Mesenchymal stem cell (in vitro differentiated cells and primary cell): ENCODE measurements at regions not wholly inside any gene's neighbourhood (a gene's known extent, or its start where the extent isn't known, plus 50 kb on each side); places are given as distances from the start of the nearest gene placed in this dataset.

Experiments used
- DNase-seq: peaks from one replicate; pipeline ENCODE4 v3.0.0-alpha.2; 2013
- H2AFZ ChIP-seq: one replicate; pipeline ENCODE4 v1.6.1; 2013; ENCODE audit warnings: low read depth, mild to moderate bottlenecking, control low read depth, inconsistent platforms, low read length, moderate library complexity
- H2AK5ac ChIP-seq: 2 replicates; pipeline ENCODE4 v1.6.1; 2013; ENCODE audit warnings: low read length, moderate library complexity, mild to moderate bottlenecking, inconsistent platforms; ENCODE audit not compliant: severe bottlenecking
- H2BK120ac ChIP-seq: one replicate; pipeline ENCODE4 v1.6.1; 2013; ENCODE audit warnings: low read depth, mild to moderate bottlenecking, inconsistent platforms, low read length, moderate library complexity
- H2BK12ac ChIP-seq, 2 experiments: one replicate each; pipeline ENCODE4 v1.6.1; 2013; ENCODE audit warnings: inconsistent platforms in 2 of 2, low read length in 2 of 2, mild to moderate bottlenecking in 2 of 2, moderate library complexity in 2 of 2, control low read depth in 1 of 2
- H2BK15ac ChIP-seq: one replicate; pipeline ENCODE4 v1.6.1; 2013; ENCODE audit warnings: mild to moderate bottlenecking, low read depth, inconsistent platforms; ENCODE audit not compliant: poor library complexity, severe bottlenecking
- H2BK5ac ChIP-seq: 2 replicates; pipeline ENCODE4 v1.6.1; 2013; ENCODE audit warnings: low read depth, mild to moderate bottlenecking, low read length, control low read depth, inconsistent platforms; ENCODE audit not compliant: poor library complexity, severe bottlenecking
- H3K14ac ChIP-seq, 2 experiments: one replicate each; pipeline ENCODE4 v1.6.1; 2013; ENCODE audit warnings: inconsistent platforms in 2 of 2, low read length in 2 of 2, control low read depth in 1 of 2, mild to moderate bottlenecking in 1 of 2, moderate library complexity in 1 of 2
- H3K18ac ChIP-seq, 2 experiments: one replicate each; pipeline ENCODE4 v1.6.1; 2013; ENCODE audit warnings: inconsistent platforms in 2 of 2, low read length in 2 of 2, control low read depth in 1 of 2, low read depth in 1 of 2, mild to moderate bottlenecking in 1 of 2
- H3K23ac ChIP-seq, 2 experiments: one replicate each; pipeline ENCODE4 v1.6.1; 2013; ENCODE audit warnings: inconsistent platforms in 2 of 2, low read length in 2 of 2, mild to moderate bottlenecking in 2 of 2, moderate library complexity in 2 of 2, control low read depth in 1 of 2
- H3K27ac ChIP-seq: 2 replicates; pipeline ENCODE4 v1.5.1; 2013; ENCODE audit warnings: mild to moderate bottlenecking, moderate library complexity, low read length, control low read depth, inconsistent platforms; ENCODE audit not compliant: poor library complexity, severe bottlenecking
- H3K27me3 ChIP-seq, 2 experiments: 2 replicates each; pipeline versions ENCODE4 v1.6.1 to v1.7.0; 2013; ENCODE audit warnings: low read length in 2 of 2, mild to moderate bottlenecking in 2 of 2, moderate library complexity in 2 of 2, control low read depth in 1 of 2, inconsistent platforms in 1 of 2; ENCODE audit not compliant: control insufficient read depth in 1 of 2, insufficient read depth in 1 of 2
- H3K36me3 ChIP-seq, 2 experiments: 2 replicates each; pipeline versions ENCODE4 v1.6.1 to v1.7.0; 2013; ENCODE audit warnings: low read length in 2 of 2, control low read depth in 1 of 2, inconsistent platforms in 1 of 2, low read depth in 1 of 2, mild to moderate bottlenecking in 1 of 2; ENCODE audit not compliant: insufficient read depth in 2 of 2, control insufficient read depth in 1 of 2
- H3K4ac ChIP-seq, 2 experiments: one replicate each; pipeline ENCODE4 v1.6.1; 2013; ENCODE audit warnings: inconsistent platforms in 2 of 2, low read length in 2 of 2, mild to moderate bottlenecking in 2 of 2, moderate library complexity in 2 of 2, control low read depth in 1 of 2, low read depth in 1 of 2
- H3K4me1 ChIP-seq: 2 replicates; pipeline ENCODE4 v1.6.1; 2013; ENCODE audit warnings: low read depth, low read length, control low read depth; ENCODE audit not compliant: control insufficient read depth, insufficient read depth
- H3K4me2 ChIP-seq: 2 replicates; pipeline ENCODE4 v1.6.1; 2013; ENCODE audit warnings: low read length, mild to moderate bottlenecking, inconsistent platforms; ENCODE audit not compliant: poor library complexity, severe bottlenecking
- H3K4me3 ChIP-seq, 2 experiments: 2 replicates each; pipeline versions ENCODE4 v1.5.1 to v1.7.0; 2013; ENCODE audit warnings: low read length in 2 of 2, mild to moderate bottlenecking in 2 of 2, control low read depth in 1 of 2, low read depth in 1 of 2; ENCODE audit not compliant: insufficient read depth in 1 of 2
- H3K79me1 ChIP-seq: replicated peaks from 2 replicates; pipeline ENCODE4 v1.6.1; 2013; ENCODE audit warnings: mild to moderate bottlenecking, control low read depth, low read length, inconsistent platforms; ENCODE audit not compliant: poor library complexity, severe bottlenecking
- H3K9ac ChIP-seq: 2 replicates; pipeline ENCODE4 v1.7.0; 2013; ENCODE audit warnings: mild to moderate bottlenecking, low read length, moderate library complexity
- H3K9me3 ChIP-seq: 2 replicates; pipeline ENCODE4 v1.7.0; 2013; ENCODE audit warnings: mild to moderate bottlenecking, low read length; ENCODE audit not compliant: control insufficient read depth
- H4K8ac ChIP-seq: one replicate; pipeline ENCODE4 v1.6.1; 2013; ENCODE audit warnings: inconsistent platforms, mild to moderate bottlenecking, low read length, moderate library complexity
- H4K91ac ChIP-seq: one replicate; pipeline ENCODE4 v1.6.1; 2013; ENCODE audit warnings: mild to moderate bottlenecking, low read length, inconsistent platforms
- WGBS: methylation state at CpG from one replicate; pipeline ENCODE4 v1.1.7; 2013; ENCODE audit warnings: mixed read lengths; 5-methylcytosine and 5-hydroxymethylcytosine counted together

DNA sequence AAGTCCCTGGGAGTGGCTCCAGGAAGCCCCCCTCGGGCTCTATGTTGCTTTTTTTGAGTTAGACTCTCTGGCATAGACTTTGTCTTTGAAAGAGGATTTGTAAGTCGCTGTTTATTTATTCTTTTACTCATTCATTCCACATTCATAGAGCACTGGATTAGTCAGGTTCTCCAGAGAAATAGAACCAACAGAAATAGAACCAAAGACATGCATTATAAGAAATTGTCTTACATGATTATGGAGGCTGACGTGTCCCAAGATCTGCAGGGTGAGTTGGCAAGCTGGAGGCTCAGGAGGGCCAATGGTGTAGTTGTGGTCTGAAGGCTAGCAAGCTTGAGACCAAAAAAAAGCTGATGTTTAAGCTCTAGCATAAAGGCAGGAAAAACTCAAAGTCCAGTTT, 98.3 kb upstream of the CHD6 start:
- Histone ChIP-seq H3K27ac (no peak overlapping the region), H2BK15ac (no peak overlapping the region), H3K9ac (no peak overlapping the region), H3K9me3 (no peaks in the 10 kb centered on the region), H3K4ac (no peak overlapping the region), H3K4me1 (no peaks in the 10 kb centered on the region), H3K36me3 (no peaks in the 10 kb centered on the region), H2AFZ (no peak overlapping the region), H3K4me2 (no peak overlapping the region), H3K79me1 (no peaks in the 10 kb centered on the region), H2AK5ac (no peak overlapping the region), H4K91ac (no peak overlapping the region), H3K23ac (no peak overlapping the region), H3K27me3 (no peaks in the 10 kb centered on the region), H4K8ac (no peak overlapping the region), H2BK5ac (no peak overlapping the region), H3K14ac (no peak overlapping the region), H3K4me3 (no peak overlapping the region), H2BK12ac (no peak overlapping the region), H2BK120ac (no peak overlapping the region), H3K18ac (no peak overlapping the region)
- 53% methylated on average over 1 of the region's 3 CpGs for WGBS
- no peak for DNase-seq

DNA sequence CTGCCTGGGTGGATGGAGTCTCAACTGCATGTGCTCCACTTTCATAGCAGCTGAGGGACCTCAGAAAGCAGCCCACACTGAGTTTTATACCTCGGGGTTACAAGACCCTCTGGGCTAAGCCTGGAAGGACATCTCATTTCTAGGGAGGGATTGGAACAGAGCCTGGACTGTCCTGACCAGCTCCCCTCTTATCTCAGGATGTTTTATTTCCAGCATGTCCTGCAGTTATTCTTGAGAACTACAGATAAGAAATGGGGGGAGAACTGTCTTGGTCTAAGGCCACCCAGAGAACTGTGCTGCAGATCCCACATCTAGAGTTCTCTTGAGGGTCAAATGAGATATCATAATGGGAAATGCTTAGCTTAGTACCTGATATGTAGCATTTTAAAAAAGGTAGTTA, 97.3 kb upstream of the CHD6 start:
- H3K36me3 ChIP-seq = no peaks in the 10 kb centered on the region
- H3K9me3 ChIP-seq = no peaks in the 10 kb centered on the region
- 45% methylated on average over 1 of the region's 1 CpG for WGBS
- no peak overlapping the region for H2BK120ac ChIP-seq
- H2BK15ac ChIP-seq = no peak overlapping the region
- no peak overlapping the region for H3K14ac ChIP-seq
- H2BK12ac ChIP-seq = no peak overlapping the region
- H3K79me1 ChIP-seq = no peaks in the 10 kb centered on the region
- H3K18ac ChIP-seq = no peak overlapping the region
- H4K91ac ChIP-seq = no peak overlapping the region
- H3K27me3 ChIP-seq = no peaks in the 10 kb centered on the region
- H2BK5ac ChIP-seq = no peak overlapping the region
- no peak overlapping the region for H3K9ac ChIP-seq
- H2AK5ac ChIP-seq = no peak overlapping the region
- no peaks in the 10 kb centered on the region for H3K4me1 ChIP-seq
- no peak overlapping the region for H3K27ac ChIP-seq
- H2AFZ ChIP-seq = no peak overlapping the region
- no peak for DNase-seq
- H3K4ac ChIP-seq = no peak overlapping the region
- H3K4me2 ChIP-seq = no peak overlapping the region
- no peak overlapping the region for H4K8ac ChIP-seq
- H3K23ac ChIP-seq = no peak overlapping the region
- no peak overlapping the region for H3K4me3 ChIP-seq

DNA sequence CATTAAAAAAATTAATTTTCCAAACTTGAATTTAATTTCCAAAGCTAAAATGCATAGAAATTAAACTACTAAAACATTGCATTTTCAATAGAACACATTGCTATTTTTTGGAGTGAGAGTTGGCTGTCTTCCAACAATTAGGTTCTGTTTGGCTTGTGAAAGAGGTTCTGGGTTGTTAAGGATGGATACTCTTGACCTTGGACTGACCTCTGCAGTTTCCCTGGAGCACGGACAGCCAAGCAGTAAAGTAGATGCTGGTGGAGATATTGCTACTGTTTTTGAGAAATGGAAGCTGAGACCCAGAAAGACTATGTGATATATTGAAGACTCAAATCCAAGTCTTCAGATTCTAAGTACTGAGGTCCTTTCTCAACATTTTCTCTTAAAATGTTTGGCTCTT, 95.9 kb upstream of the CHD6 start:
- no peak overlapping the region for H3K18ac ChIP-seq
- no peak overlapping the region for H3K23ac ChIP-seq
- no peak overlapping the region for H3K4me3 ChIP-seq
- H3K4me1 ChIP-seq = no peaks in the 10 kb centered on the region
- H3K27me3 ChIP-seq = no peaks in the 10 kb centered on the region
- H3K79me1 ChIP-seq = no peaks in the 10 kb centered on the region
- no peak overlapping the region for H2BK15ac ChIP-seq
- no peak overlapping the region for H2BK5ac ChIP-seq
- H2BK120ac ChIP-seq = no peak overlapping the region
- H3K9me3 ChIP-seq = no peaks in the 10 kb centered on the region
- no peaks in the 10 kb centered on the region for H3K36me3 ChIP-seq
- no peak overlapping the region for H3K4me2 ChIP-seq
- no peak overlapping the region for H4K91ac ChIP-seq
- no peak for DNase-seq
- no peak overlapping the region for H4K8ac ChIP-seq
- no CpG with 5 or more reads among the region's 1 CpG for WGBS
- H2AFZ ChIP-seq = no peak overlapping the region
- no peak overlapping the region for H3K4ac ChIP-seq
- no peak overlapping the region for H3K27ac ChIP-seq
- H2AK5ac ChIP-seq = no peak overlapping the region
- H2BK12ac ChIP-seq = no peak overlapping the region
- no peak overlapping the region for H3K14ac ChIP-seq
- H3K9ac ChIP-seq = no peak overlapping the region

DNA sequence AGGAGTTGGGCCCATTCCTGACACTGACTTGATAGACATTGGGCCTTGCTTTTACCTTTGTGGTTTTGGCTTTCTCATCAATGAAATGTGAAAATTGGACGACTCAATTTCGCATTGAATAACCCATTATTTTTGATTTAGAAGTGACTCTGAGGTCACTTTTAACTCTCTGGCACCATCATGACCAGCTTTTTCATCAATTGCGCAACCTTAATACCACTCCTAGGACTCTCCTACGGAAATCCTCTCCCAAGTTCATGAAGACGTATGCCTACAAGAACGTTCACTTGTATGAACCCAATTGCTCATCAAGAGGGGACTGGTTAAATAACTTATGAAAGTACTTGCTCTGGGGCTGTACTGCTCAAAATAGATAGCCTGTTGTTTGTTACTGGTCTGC, 86.7 kb upstream of the CHD6 start:
- Histone ChIP-seq H2AFZ (no peak overlapping the region), H2BK12ac (no peak overlapping the region), H3K79me1 (no peaks in the 10 kb centered on the region), H3K4me1 (no peaks in the 10 kb centered on the region), H4K8ac (no peak overlapping the region), H3K9ac (no peak overlapping the region), H3K4me2 (no peak overlapping the region), H3K4me3 (no peak overlapping the region), H3K27ac (no peak overlapping the region), H4K91ac (no peak overlapping the region), H3K4ac (no peak overlapping the region), H2AK5ac (no peak overlapping the region), H3K23ac (no peak overlapping the region), H3K27me3 (no peaks in the 10 kb centered on the region), H2BK120ac (no peak overlapping the region), H3K18ac (no peak overlapping the region), H3K14ac (no peak overlapping the region), H2BK5ac (no peak overlapping the region), H2BK15ac (no peak overlapping the region), H3K36me3 (no peaks in the 10 kb centered on the region), H3K9me3 (no peaks in the 10 kb centered on the region)
- no peak for DNase-seq
- WGBS = 88% methylated on average over 6 of the region's 6 CpGs
